Karpas-422 (cell line): ENCODE measurements at regions not wholly inside any gene's neighbourhood (a gene's known extent, or its start where the extent isn't known, plus 50 kb on each side); places are given as distances from the start of the nearest gene placed in this dataset. TPM values are rescaled to one million over a fixed set of nuclear protein-coding genes. Genes with fewer than 3 reads are reported as not detected.

Source experiments
- small RNA-seq: library from RNA; depleted of rRNA; stranded (forward); fragments of <200 nt; gene quantifications from one replicate; pipeline ENCODE3, GENCODE V24; 2014

Small RNA genes in the stretch of these regions (small RNA-seq; reads per million reads assigned to genes)
- gene RF00019, result not detected
